DND-41 (cell line): ENCODE measurements at regions not wholly inside any gene's neighbourhood (a gene's known extent, or its start where the extent isn't known, plus 50 kb on each side); places are given as distances from the start of the nearest gene placed in this dataset.

Experiments
- EZH2 ChIP-seq: IDR thresholded peaks from 3 replicates; pipeline ENCODE4 v1.6.1; 2012; ENCODE audit warnings: borderline replicate concordance, low read depth, mild to moderate bottlenecking, moderate library complexity, low read length, inconsistent platforms; ENCODE audit not compliant: severe bottlenecking
- TF ChIP-seq, protein P1 (sequence below): IDR thresholded peaks from 2 replicates; pipeline ENCODE4 v1.5.1; 2012; ENCODE audit warnings: borderline replicate concordance, low read length, moderate library complexity, mild to moderate bottlenecking; ENCODE audit not compliant: poor library complexity, severe bottlenecking; ENCODE audit errors: extremely low read depth

DNA sequence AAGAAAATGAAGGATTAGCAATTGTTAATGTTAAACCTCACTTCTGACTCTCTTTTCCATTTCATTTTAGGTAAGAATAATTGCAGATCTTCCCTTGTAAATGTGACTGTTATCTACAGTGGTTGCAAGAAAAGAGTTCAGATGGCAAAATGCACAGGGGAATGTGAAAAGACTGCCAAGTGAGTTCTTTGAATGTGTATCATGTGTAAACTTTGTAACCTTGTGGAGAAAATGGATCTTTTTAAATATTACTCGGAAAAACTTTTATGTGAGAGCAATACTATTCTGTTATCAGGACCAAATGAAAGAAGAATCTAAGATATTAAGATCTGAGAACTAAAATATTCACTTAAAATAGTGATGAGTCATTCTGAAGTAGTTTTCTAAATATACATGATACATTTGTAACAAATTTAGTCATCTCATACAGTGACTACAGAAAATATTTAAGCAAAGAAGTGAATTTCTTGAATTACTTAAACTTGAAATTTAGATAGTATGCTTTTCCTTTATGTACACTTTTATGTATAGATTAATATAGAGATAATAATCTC lies 122.5 kb upstream of the CNTN1 start:
- TF ChIP-seq, protein P1, sequence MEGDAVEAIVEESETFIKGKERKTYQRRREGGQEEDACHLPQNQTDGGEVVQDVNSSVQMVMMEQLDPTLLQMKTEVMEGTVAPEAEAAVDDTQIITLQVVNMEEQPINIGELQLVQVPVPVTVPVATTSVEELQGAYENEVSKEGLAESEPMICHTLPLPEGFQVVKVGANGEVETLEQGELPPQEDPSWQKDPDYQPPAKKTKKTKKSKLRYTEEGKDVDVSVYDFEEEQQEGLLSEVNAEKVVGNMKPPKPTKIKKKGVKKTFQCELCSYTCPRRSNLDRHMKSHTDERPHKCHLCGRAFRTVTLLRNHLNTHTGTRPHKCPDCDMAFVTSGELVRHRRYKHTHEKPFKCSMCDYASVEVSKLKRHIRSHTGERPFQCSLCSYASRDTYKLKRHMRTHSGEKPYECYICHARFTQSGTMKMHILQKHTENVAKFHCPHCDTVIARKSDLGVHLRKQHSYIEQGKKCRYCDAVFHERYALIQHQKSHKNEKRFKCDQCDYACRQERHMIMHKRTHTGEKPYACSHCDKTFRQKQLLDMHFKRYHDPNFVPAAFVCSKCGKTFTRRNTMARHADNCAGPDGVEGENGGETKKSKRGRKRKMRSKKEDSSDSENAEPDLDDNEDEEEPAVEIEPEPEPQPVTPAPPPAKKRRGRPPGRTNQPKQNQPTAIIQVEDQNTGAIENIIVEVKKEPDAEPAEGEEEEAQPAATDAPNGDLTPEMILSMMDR: no peak
- TF ChIP-seq EZH2: no peak
